GM18951 (cell line): ENCODE measurements at regions not wholly inside any gene's neighbourhood (a gene's known extent, or its start where the extent isn't known, plus 50 kb on each side); places are given as distances from the start of the nearest gene placed in this dataset.

Source experiments
- POLR2A ChIP-seq: IDR thresholded peaks from 4 replicates; pipeline ENCODE4 v1.6.1; 2011; ENCODE audit warnings: mild to moderate bottlenecking; ENCODE audit not compliant: insufficient read length, insufficient read depth; ENCODE audit errors: extremely low read depth
- in situ Hi-C: fragments of 300-500 bp; cut with MboI; formaldehyde crosslinking; loops from one replicate; pipeline ENCODE4 v1.12.0; 2022; ENCODE audit warnings: low sequenced_read_pairs, mixed read lengths, inconsistent platforms; ENCODE audit not compliant: unreplicated experiment

DNA sequence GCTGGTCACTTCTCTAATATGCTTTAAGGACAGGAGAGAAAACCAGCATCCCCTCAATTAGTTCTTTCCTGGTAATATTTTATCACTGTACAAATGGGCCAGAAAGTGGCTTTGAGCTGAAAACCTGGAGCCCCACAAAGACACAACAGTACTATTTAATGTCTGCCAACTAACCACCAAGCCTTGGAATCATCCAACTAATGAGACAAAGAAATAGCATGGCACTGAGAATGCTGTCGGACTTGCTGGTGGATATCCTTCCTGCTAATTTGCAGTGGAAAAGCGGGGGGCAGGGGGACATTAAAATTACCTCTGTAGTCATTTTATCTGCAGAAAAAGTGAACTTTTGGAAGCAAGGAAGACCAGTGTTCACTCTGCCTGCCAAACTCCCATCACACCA is 288.5 kb downstream of the KBTBD8 start:
- no peak for TF ChIP-seq POLR2A
- in situ Hi-C loops: no loop called here

DNA sequence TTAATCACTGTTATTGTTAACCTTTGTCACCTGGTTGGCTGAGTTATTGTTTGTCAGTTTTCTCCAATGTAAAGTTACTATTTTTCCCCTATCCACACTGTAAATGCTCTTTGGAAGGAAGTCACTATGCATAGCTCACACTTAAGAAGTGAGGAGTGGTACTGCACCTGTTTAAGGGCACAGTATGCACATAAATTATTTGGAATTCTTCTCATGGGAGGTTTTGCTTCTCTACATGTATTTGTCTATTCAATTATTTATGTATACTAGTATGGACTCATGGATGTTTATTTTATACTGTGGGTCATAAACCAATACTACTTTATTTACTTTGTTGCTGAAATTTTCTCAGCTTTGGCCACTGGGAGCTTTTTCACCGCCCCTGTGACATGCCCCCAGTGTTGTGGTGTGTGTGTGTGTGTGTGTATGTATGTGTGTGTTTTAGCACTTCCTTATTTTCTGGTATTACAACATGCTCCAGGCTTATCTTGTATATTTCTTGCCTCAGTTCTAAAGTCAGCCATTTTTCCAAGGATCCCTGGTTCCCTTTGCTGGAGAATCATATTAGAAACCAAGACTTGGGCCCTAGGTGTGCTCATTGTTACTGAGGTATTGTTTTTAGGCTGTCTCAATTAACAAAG is 290.5 kb downstream of the KBTBD8 start:
- TF ChIP-seq POLR2A: no peak
- in situ Hi-C loops: no loop called here

DNA sequence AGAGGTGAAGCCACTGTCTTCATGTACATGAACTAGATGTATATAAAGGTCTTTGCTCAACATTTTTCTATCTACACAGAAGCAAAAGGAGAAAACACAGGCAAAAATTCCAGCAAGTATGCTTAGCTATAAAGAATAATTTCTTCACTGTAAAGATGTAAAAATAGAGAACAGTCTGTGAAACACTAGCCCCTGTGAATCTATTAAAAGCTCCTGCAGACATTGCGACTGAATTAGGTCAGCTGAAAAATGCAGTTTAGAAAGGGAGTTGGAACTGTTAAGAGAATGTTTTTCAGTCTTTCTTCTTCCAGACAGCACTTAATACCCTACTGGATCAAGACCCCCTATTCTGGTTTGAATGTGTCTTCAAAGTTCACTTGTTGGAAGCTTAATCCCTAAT is 291.5 kb downstream of the KBTBD8 start:
- no peak for TF ChIP-seq POLR2A
- in situ Hi-C loops: no loop called here

DNA sequence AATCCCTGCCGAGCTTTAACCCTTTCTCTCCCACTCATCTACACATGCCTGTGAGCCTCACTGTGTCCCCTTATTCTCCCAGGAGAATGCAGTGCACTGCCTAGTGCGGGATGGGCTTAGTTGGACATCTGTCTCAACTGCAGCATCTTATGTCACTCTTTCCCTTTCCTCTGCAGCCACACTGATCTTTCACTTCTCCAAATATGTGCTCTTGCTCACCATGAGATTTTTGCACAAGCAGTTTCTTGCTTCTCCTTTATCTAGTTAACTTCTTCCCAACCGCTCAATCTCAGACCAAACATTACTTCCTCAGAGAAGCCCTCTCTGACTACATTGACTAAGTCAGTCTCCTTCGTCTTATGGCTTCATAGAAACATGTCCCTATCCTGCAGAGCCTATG is 292.3 kb downstream of the KBTBD8 start:
- in situ Hi-C loops: no loop called here
- TF ChIP-seq POLR2A: no peak

DNA sequence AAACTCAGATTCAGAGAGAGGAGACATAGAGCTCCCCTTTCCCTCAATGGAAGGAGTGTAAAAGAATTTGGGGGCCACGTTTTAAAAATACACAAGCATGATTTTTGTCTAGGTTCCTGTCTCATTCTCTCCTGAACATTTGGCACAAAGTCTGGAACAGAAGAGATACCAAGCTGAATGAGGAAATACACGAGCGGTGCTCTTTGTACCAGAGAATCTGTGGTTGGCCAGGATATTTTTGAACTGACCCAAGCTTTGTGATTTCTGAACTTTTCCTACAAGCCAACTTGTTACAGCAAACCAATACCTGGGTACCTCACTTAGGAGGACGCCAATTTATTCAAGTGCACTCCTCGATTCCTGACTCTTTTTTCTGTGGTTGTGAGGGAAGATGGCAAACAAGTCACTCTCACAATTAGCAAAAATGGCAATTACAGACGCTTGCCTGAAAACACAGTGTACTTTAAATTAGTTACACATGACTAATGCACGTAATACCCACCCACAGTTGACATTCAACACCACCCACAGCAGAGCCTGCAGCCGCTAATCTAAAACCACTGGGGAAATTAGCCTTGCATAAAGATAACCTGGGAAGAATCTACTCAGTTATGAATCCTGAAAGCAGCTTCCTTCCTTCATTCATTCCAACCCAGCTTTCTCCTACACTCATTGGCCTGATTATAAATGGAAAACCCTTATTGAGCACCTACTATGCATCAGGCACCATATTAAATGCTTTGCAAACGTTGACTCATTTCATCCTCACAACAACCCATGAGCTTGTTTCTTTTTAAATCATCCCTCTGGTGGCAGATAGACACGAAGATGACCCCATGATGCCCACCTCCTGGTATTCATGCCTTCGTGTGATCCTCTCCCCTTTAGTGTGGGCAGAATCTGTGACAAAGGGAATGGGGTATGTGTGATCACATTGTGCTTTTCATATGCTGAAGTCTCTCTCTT is 293.5 kb downstream of the KBTBD8 start:
- TF ChIP-seq POLR2A: no peak
- in situ Hi-C loops: no loop called here

DNA sequence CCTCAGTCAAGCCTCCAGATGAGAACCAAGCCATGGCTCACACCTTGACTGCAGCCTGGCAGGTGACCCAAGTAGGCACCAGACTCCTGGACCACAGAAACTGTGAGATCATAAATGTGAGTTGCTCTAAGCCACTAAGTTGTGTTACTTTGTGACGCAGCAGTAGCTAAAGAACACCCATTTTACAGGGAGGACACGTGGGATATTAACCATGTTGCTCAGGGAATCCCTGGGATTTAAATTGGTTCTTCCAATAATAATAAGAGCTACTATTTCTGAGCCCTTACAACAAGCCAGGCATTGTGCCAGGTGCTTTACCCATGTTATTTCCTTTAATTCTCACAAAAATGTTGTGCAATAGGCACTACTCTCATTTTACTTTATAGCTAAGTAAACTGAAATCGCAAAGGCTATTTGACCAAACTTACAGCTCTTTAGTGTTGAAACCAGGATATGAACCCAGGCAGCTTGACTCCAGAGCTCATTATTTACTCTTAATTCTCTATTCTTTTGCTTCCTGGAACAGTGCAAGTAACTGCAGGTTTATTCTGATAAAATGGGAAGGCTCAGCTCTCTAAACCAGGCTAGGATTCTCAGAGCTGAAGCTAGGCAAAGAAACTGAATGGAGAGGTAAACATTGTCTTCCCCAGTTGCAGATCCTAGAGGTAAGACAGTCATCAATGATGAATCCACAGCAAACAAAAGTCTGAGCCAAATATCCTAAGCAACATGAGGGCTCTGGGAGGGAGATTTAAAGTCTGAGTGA is 294.4 kb downstream of the KBTBD8 start:
- in situ Hi-C loops: no loop called here

DNA sequence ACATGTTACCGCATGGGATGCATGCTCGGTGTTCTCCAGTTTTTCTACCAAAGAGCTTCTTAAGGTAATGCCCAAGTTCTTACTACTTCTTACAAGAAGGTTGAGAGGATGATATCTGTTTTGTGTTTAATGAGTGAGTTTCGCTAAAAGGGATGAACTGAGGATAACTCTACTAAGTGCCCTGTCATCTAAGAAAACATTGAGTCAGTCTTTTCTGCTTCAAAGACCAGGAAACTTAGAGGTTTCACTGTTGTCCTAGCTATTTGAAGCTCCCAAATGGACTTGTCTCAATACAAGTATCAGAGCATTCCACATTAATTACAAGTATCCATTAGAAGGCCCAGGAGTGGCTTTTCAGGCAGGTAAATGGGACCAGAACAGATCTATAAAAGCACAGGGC is 296.2 kb downstream of the KBTBD8 start:
- in situ Hi-C loops: no loop called here
- no peak for TF ChIP-seq POLR2A

More for the DNA sequence above, 294.4 kb downstream of the KBTBD8 start:
- no peak for TF ChIP-seq POLR2A

DNA sequence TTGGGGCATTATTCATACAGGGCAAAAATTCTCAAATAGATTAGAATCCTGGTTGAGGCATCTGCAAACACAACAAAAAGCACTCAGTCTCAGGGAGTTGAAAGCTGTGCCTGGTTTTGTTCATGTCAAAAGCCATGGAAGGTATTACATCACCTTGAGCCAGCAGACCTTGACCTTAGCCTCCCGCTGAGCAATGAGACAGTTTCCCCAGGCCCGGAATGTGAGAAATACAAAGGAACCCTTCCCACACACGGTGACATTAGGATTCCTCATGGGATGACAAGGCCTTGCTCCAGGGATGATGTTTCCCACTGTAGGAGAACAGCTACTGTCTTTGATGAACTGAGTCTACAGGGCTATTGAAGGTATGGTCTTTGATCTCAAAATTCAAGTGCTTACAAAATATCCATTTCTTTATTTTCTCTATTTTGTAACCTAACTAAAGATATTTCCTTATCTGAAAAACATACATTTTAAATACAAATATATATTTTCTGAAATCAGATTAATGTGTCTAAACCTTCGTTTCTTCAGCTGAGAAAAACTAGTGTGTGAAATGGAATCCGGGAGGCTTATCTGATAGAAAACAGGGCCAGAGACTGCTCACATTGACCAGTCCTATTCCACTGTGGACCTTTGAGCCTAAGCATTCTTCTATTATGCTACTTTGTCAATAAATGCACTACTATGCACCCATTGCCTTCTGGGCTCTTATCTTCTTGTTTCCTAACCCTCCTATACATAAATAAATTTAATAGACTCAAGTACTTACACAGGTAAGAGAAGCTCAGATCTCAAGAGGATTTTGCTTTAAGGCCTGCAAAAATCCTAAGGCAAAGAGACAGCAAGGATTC is 298.2 kb downstream of the KBTBD8 start:
- TF ChIP-seq POLR2A: no peak
- in situ Hi-C loops: no loop called here

DNA sequence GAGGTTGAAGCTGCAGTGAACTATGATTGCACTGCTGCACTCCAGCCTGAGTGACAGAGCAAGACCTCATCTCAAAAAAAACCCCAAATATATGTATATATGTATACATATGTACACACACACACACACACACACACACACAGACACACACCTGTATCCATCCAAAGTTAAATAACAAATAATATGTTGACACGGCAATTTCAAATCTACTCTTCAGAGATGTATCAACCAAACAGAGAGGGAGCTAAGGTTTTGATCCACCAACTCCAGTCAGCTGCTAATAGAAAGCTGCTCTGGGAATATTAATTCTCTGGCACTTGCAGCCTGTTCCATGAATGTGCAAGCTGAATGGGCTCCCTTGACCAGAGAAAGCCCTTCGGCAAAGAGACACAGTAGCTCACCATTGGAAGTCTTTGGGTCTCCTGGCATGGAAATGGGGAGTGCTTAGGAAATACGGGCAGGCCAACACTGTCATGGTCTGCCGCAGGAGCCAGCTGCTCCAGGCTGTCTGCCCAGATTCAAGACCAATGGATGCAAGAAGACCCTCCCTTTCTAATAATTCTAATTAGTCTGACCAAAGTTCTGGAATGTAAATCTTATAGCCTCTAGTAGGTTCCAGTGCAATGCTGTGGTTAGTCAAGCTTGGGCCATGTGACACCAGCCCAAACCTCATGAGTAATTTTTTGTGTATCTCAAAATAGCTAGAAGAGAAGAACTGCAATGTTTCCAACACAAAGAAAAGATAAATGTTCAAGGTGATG is 299.8 kb downstream of the KBTBD8 start:
- in situ Hi-C loops: no loop called here
- TF ChIP-seq POLR2A: no peak

DNA sequence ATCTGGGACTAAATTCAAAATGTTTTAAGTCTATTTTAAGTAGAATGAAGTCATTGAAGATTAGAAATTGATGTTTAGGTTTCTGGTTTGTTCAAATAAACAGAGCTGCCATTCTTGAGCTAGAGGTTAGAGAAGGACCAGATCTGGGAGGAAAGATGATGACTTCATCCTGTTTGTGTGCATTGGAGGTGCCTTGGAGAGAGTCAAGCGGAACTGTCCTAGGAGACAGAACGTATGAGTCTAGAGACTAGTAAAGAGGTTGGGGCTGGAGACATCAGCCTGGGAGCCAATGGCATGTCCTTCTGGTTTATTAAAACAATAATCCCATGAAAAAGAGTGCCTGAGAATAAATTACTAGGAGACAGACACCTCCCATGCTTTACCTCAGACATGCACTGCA is 303.4 kb downstream of the KBTBD8 start:
- no peak for TF ChIP-seq POLR2A
- in situ Hi-C loops: no loop called here

DNA sequence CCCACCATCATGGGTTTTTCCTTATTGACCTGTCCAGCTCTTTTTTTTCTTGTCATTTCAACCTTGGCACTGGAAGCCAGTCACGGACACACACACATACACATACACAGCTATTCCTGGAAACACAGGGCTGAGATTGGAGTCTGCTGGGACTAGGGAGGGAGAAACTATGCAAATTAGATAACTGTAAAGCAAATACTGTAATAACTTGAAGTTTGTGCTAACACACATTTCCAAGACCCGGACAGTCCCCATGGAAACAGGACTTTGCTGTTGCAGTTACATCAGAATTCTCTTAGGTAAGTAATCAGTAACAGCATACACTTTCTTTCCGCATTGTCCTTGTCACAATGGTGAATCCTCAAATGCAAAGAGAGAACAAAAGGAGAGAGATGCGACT is 304.4 kb downstream of the KBTBD8 start:
- TF ChIP-seq POLR2A: no peak
- in situ Hi-C loops: no loop called here

DNA sequence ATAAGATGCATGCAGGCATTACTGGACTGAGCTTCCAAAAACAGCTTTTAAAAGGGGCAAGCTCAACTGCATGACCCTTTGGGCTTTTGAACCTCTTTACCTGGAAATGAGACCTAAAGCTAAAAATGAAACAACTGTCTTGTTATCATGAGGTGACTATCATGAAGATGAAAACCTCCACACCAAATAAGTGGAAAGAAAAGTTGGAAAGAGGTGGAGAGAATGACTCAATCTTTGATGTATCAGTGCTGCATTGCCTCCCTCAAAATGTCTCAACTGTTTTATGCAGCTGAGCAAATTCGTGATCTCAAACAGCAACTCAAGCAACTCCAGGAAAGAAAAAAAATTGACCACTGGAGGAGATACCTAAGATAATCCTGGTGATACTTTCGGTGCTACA is 307.1 kb downstream of the KBTBD8 start:
- in situ Hi-C loops: no loop called here
- no peak for TF ChIP-seq POLR2A
